CD4-positive, CD25-positive, alpha-beta regulatory T cell (primary cell): ENCODE measurements at regions not wholly inside any gene's neighbourhood (a gene's known extent, or its start where the extent isn't known, plus 50 kb on each side); places are given as distances from the start of the nearest gene placed in this dataset.
"Not testable (repeated sequence)": the region's sequence is repeated elsewhere in the genome, so short reads cannot be mapped to it uniquely, and the experiment has no call there.

ENCODE experiments used
- ATAC-seq, 2 donors: fragments of 150-1000 bp; cut with Tn5 transposase; one replicate each; pipeline ENCODE4 v1.10.0; 2021; ENCODE audit warnings: low read depth in 2 of 2, moderate number of reproducible peaks in 2 of 2, moderate library complexity in 1 of 2
- DNase-seq, 3 donors: peaks; one replicate each; pipeline versions ENCODE4 v3.0.0 to v3.0.0-alpha.2; 2012 to 2022; ENCODE audit warnings: mixed read lengths in 1 of 3
- H3K27ac ChIP-seq: one replicate; pipeline ENCODE4 v1.7.0; 2013; ENCODE audit warnings: mild to moderate bottlenecking, low read length; ENCODE audit not compliant: insufficient read depth, poor library complexity, severe bottlenecking
- H3K27me3 ChIP-seq: one replicate; pipeline ENCODE4 v1.7.0; 2013; ENCODE audit warnings: low read length; ENCODE audit not compliant: control insufficient read depth, insufficient read depth
- H3K36me3 ChIP-seq: one replicate; pipeline ENCODE4 v1.7.0; 2013; ENCODE audit warnings: mild to moderate bottlenecking, low read length, moderate library complexity; ENCODE audit not compliant: control insufficient read depth, insufficient read depth
- H3K4me1 ChIP-seq: 2 replicates; pipeline ENCODE4 v1.7.0; 2013; ENCODE audit warnings: mild to moderate bottlenecking, low read length; ENCODE audit not compliant: insufficient read depth, control insufficient read depth, poor library complexity, severe bottlenecking
- H3K4me3 ChIP-seq: one replicate; pipeline ENCODE4 v1.7.0; 2013; ENCODE audit warnings: low read depth, mild to moderate bottlenecking, low read length, moderate library complexity
- H3K9me3 ChIP-seq, 2 experiments: 1 replicate in 1 of 2; 2 replicates in 1 of 2; pipeline ENCODE4 v1.7.0; 2013; ENCODE audit warnings: low read length in 2 of 2, mild to moderate bottlenecking in 1 of 2, moderate library complexity in 1 of 2; ENCODE audit not compliant: control insufficient read depth in 2 of 2
- H3K27ac Mint-ChIP-seq, 3 donors: one replicate each; pipeline ENCODE4 v1.8.0; 2020 to 2022; ENCODE audit warnings: mild to moderate bottlenecking in 3 of 3, mixed read lengths in 3 of 3, moderate library complexity in 2 of 3
- H3K27me3 Mint-ChIP-seq: one replicate; pipeline ENCODE4 v1.8.0; 2022; ENCODE audit warnings: mild to moderate bottlenecking, mixed read lengths
- H3K36me3 Mint-ChIP-seq: one replicate; pipeline ENCODE4 v1.8.0; 2020; ENCODE audit warnings: mixed read lengths
- H3K4me1 Mint-ChIP-seq, 4 donors: one replicate each; pipeline ENCODE4 v1.8.0; 2020 to 2022; ENCODE audit warnings: mixed read lengths in 4 of 4, mild to moderate bottlenecking in 1 of 4
- H3K4me3 Mint-ChIP-seq, 4 donors: one replicate each; pipeline ENCODE4 v1.8.0; 2020 to 2022; ENCODE audit warnings: mild to moderate bottlenecking in 4 of 4, mixed read lengths in 4 of 4, moderate library complexity in 3 of 4
- H3K9me3 Mint-ChIP-seq, 7 donors: one replicate each; pipeline ENCODE4 v1.8.0; 2020 to 2022; ENCODE audit warnings: mixed read lengths in 7 of 7, mild to moderate bottlenecking in 3 of 7, moderate library complexity in 2 of 7

GRCh38 chr6:8832695-8833094, 397.4 kb upstream of the SLC35B3 start:
- not testable (repeated sequence) for H3K36me3 ChIP-seq, H3K27ac Mint-ChIP-seq, H3K27ac ChIP-seq, H3K4me1 Mint-ChIP-seq, ATAC-seq, H3K9me3 ChIP-seq, H3K4me3 Mint-ChIP-seq, DNase-seq, H3K27me3 ChIP-seq, H3K27me3 Mint-ChIP-seq, H3K4me3 ChIP-seq, H3K4me1 ChIP-seq, H3K9me3 Mint-ChIP-seq, H3K36me3 Mint-ChIP-seq

- H3K36me3 ChIP-seq = no peaks in the 10 kb centered on the region
- no peaks in the 10 kb centered on the region for H3K27me3 ChIP-seq
- no peaks in the 10 kb centered on the region for H3K9me3 ChIP-seq
- H3K36me3 Mint-ChIP-seq = no peaks in the 10 kb centered on the region
- ATAC-seq = no peak
- H3K4me3 ChIP-seq = no peak overlapping the region
- no peaks in the 10 kb centered on the region for H3K4me1 Mint-ChIP-seq
- no peaks in the 10 kb centered on the region for H3K4me1 ChIP-seq
- H3K27ac ChIP-seq = no peak overlapping the region
- H3K4me3 Mint-ChIP-seq = no peak overlapping the region
- no peaks in the 10 kb centered on the region for H3K27me3 Mint-ChIP-seq
- H3K27ac Mint-ChIP-seq = no peak overlapping the region
- peaks cover 0 to 7% (median 4%) of the 10 kb centered on the region in 7 donors for H3K9me3 Mint-ChIP-seq
- no peak for DNase-seq
Observed at GRCh38 chr6:8831366-8832152, 396.2 kb upstream of the SLC35B3 start.

GRCh38 chr6:8830794-8831193, 395.4 kb upstream of the SLC35B3 start:
- no peaks in the 10 kb centered on the region for H3K4me1 Mint-ChIP-seq
- Histone ChIP-seq H3K4me1 (no peaks in the 10 kb centered on the region), H3K27me3 (no peaks in the 10 kb centered on the region), H3K4me3 (no peak overlapping the region), H3K36me3 (no peaks in the 10 kb centered on the region), H3K27ac (no peak overlapping the region), H3K9me3 (no peaks in the 10 kb centered on the region)
- H3K9me3 Mint-ChIP-seq = peaks cover 0 to 10% (median 4%) of the 10 kb centered on the region in 7 donors
- no peak overlapping the region for H3K4me3 Mint-ChIP-seq
- no peaks in the 10 kb centered on the region for H3K36me3 Mint-ChIP-seq
- DNase-seq (no peak), ATAC-seq (no peak)
- no peak overlapping the region for H3K27ac Mint-ChIP-seq
- no peaks in the 10 kb centered on the region for H3K27me3 Mint-ChIP-seq

GRCh38 chr6:8829796-8830195, 394.5 kb upstream of the SLC35B3 start:
- no peaks in the 10 kb centered on the region for H3K27me3 ChIP-seq
- H3K27me3 Mint-ChIP-seq = no peaks in the 10 kb centered on the region
- H3K4me1 Mint-ChIP-seq = no peaks in the 10 kb centered on the region
- no peak for DNase-seq
- H3K36me3 ChIP-seq = no peaks in the 10 kb centered on the region
- H3K9me3 ChIP-seq = no peaks in the 10 kb centered on the region
- no peak overlapping the region for H3K4me3 Mint-ChIP-seq
- no peak for ATAC-seq
- no peaks in the 10 kb centered on the region for H3K36me3 Mint-ChIP-seq
- no peak overlapping the region for H3K4me3 ChIP-seq
- H3K4me1 ChIP-seq = no peaks in the 10 kb centered on the region
- H3K27ac ChIP-seq = no peak overlapping the region
- peaks cover 0 to 10% (median 4%) of the 10 kb centered on the region in 7 donors for H3K9me3 Mint-ChIP-seq
- no peak overlapping the region for H3K27ac Mint-ChIP-seq

GRCh38 chr6:8829296-8829695, 394.0 kb upstream of the SLC35B3 start:
- no peak overlapping the region for H3K27ac ChIP-seq
- Mint-ChIP-seq H3K4me1 (no peaks in the 10 kb centered on the region), H3K27ac (no peak overlapping the region), H3K27me3 (no peaks in the 10 kb centered on the region), H3K4me3 (no peak overlapping the region), H3K9me3 (peaks cover 0 to 10% (median 4%) of the 10 kb centered on the region in 7 donors), H3K36me3 (no peaks in the 10 kb centered on the region)
- ATAC-seq = no peak
- no peak for DNase-seq
- no peak overlapping the region for H3K4me3 ChIP-seq
- no peaks in the 10 kb centered on the region for H3K36me3 ChIP-seq
- H3K27me3 ChIP-seq = no peaks in the 10 kb centered on the region
- H3K4me1 ChIP-seq = no peaks in the 10 kb centered on the region
- H3K9me3 ChIP-seq = no peaks in the 10 kb centered on the region

GRCh38 chr6:8828376-8828775, 393.0 kb upstream of the SLC35B3 start:
- Histone ChIP-seq H3K27me3 (no peaks in the 10 kb centered on the region), H3K27ac (no peak overlapping the region), H3K4me1 (no peaks in the 10 kb centered on the region), H3K4me3 (no peak overlapping the region), H3K9me3 (no peaks in the 10 kb centered on the region), H3K36me3 (no peaks in the 10 kb centered on the region)
- Mint-ChIP-seq H3K9me3 (peaks cover 0 to 12% (median 4%) of the 10 kb centered on the region in 7 donors), H3K4me3 (no peak overlapping the region), H3K4me1 (no peaks in the 10 kb centered on the region), H3K36me3 (no peaks in the 10 kb centered on the region), H3K27ac (no peak overlapping the region), H3K27me3 (no peaks in the 10 kb centered on the region)
- no peak for ATAC-seq
- DNase-seq = no peak

GRCh38 chr6:8825726-8826125, 390.4 kb upstream of the SLC35B3 start:
- Mint-ChIP-seq H3K4me1 (no peaks in the 10 kb centered on the region), H3K27ac (no peak overlapping the region), H3K36me3 (no peaks in the 10 kb centered on the region), H3K27me3 (no peaks in the 10 kb centered on the region), H3K4me3 (no peak overlapping the region), H3K9me3 (peaks cover 0 to 12% (median 3%) of the 10 kb centered on the region in 7 donors)
- Histone ChIP-seq H3K4me1 (no peaks in the 10 kb centered on the region), H3K9me3 (no peaks in the 10 kb centered on the region), H3K27me3 (no peaks in the 10 kb centered on the region), H3K4me3 (no peak overlapping the region), H3K36me3 (no peaks in the 10 kb centered on the region), H3K27ac (no peak overlapping the region)
- DNase-seq (no peak), ATAC-seq (no peak)

- ATAC-seq (no peak), DNase-seq (no peak)
- H3K9me3 ChIP-seq = no peaks in the 10 kb centered on the region
- Mint-ChIP-seq H3K27me3 (no peaks in the 10 kb centered on the region), H3K36me3 (no peaks in the 10 kb centered on the region), H3K9me3 (peaks cover 0 to 12% (median 3%) of the 10 kb centered on the region in 7 donors), H3K27ac (no peak overlapping the region), H3K4me1 (no peaks in the 10 kb centered on the region), H3K4me3 (no peak overlapping the region)
- H3K4me1 ChIP-seq = no peaks in the 10 kb centered on the region
- H3K36me3 ChIP-seq = no peaks in the 10 kb centered on the region
- H3K4me3 ChIP-seq = no peak overlapping the region
- H3K27me3 ChIP-seq = no peaks in the 10 kb centered on the region
- no peak overlapping the region for H3K27ac ChIP-seq
Observed at GRCh38 chr6:8821981-8822381, 386.6 kb upstream of the SLC35B3 start.
